K562 (cell line): ENCODE measurements at regions not wholly inside any gene's neighbourhood (a gene's known extent, or its start where the extent isn't known, plus 50 kb on each side); places are given as distances from the start of the nearest gene placed in this dataset.

Source experiments
- ZNF589 ChIP-seq: fragments of 200-800 bp; sonication (Bioruptor generic); IDR thresholded peaks from 2 replicates; pipeline ENCODE4 v1.6.1; 2016; ENCODE audit warnings: low read depth, missing genetic modification characterization, missing compliant biosample characterization
- TF ChIP-seq, protein P1 (sequence below): fragments of 200-800 bp; sonication (Bioruptor generic); IDR thresholded peaks from 2 replicates; pipeline ENCODE4 v1.6.1; 2016; ENCODE audit warnings: missing genetic modification characterization, missing compliant biosample characterization
- TF ChIP-seq, protein P2 (sequence below), 3 experiments: IDR thresholded peaks in 2 of 3; conservative IDR thresholded peaks in 1 of 3; 2 replicates each; pipeline ENCODE4 v1.5.1; 2011 to 2012; ENCODE audit warnings: low read length in 3 of 3, mild to moderate bottlenecking in 3 of 3, control low read depth in 2 of 3, improper control_type of control experiment in 1 of 3, inconsistent platforms in 1 of 3, low read depth in 1 of 3, mixed read lengths in 1 of 3, moderate library complexity in 1 of 3; ENCODE audit not compliant: insufficient read depth in 2 of 3

GRCh38 chr3:194028434-194029004, 107.4 kb upstream of the HES1 start:
- TF ChIP-seq, protein P1, sequence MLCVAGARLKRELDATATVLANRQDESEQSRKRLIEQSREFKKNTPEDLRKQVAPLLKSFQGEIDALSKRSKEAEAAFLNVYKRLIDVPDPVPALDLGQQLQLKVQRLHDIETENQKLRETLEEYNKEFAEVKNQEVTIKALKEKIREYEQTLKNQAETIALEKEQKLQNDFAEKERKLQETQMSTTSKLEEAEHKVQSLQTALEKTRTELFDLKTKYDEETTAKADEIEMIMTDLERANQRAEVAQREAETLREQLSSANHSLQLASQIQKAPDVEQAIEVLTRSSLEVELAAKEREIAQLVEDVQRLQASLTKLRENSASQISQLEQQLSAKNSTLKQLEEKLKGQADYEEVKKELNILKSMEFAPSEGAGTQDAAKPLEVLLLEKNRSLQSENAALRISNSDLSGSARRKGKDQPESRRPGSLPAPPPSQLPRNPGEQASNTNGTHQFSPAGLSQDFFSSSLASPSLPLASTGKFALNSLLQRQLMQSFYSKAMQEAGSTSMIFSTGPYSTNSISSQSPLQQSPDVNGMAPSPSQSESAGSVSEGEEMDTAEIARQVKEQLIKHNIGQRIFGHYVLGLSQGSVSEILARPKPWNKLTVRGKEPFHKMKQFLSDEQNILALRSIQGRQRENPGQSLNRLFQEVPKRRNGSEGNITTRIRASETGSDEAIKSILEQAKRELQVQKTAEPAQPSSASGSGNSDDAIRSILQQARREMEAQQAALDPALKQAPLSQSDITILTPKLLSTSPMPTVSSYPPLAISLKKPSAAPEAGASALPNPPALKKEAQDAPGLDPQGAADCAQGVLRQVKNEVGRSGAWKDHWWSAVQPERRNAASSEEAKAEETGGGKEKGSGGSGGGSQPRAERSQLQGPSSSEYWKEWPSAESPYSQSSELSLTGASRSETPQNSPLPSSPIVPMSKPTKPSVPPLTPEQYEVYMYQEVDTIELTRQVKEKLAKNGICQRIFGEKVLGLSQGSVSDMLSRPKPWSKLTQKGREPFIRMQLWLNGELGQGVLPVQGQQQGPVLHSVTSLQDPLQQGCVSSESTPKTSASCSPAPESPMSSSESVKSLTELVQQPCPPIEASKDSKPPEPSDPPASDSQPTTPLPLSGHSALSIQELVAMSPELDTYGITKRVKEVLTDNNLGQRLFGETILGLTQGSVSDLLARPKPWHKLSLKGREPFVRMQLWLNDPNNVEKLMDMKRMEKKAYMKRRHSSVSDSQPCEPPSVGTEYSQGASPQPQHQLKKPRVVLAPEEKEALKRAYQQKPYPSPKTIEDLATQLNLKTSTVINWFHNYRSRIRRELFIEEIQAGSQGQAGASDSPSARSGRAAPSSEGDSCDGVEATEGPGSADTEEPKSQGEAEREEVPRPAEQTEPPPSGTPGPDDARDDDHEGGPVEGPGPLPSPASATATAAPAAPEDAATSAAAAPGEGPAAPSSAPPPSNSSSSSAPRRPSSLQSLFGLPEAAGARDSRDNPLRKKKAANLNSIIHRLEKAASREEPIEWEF (CRISPR knock-in tag): no peak
- TF ChIP-seq, protein P2, sequence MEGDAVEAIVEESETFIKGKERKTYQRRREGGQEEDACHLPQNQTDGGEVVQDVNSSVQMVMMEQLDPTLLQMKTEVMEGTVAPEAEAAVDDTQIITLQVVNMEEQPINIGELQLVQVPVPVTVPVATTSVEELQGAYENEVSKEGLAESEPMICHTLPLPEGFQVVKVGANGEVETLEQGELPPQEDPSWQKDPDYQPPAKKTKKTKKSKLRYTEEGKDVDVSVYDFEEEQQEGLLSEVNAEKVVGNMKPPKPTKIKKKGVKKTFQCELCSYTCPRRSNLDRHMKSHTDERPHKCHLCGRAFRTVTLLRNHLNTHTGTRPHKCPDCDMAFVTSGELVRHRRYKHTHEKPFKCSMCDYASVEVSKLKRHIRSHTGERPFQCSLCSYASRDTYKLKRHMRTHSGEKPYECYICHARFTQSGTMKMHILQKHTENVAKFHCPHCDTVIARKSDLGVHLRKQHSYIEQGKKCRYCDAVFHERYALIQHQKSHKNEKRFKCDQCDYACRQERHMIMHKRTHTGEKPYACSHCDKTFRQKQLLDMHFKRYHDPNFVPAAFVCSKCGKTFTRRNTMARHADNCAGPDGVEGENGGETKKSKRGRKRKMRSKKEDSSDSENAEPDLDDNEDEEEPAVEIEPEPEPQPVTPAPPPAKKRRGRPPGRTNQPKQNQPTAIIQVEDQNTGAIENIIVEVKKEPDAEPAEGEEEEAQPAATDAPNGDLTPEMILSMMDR (IDR thresholded peaks at IDR 0.05 in 2 of 3, conservative IDR thresholded peaks at IDR 0.05 in 1 of 3; ENCODE audit: insufficient read depth in 2 of 3, low read depth in 1 of 3, low read length in 3 of 3): no peak
- TF ChIP-seq ZNF589 (CRISPR knock-in tag): no peak
